K562 (cell line): ENCODE measurements at regions not wholly inside any gene's neighbourhood (a gene's known extent, or its start where the extent isn't known, plus 50 kb on each side); places are given as distances from the start of the nearest gene placed in this dataset.

Experiments used
- ATAC-seq: fragments of 200-7000 bp; cut with Tn5 transposase; 3 replicates; pipeline ENCODE4 v1.9.1; 2020; ENCODE audit warnings: moderate library complexity
- BruUV-seq: library from RNA; stranded (reverse); fragments of 400-500 nt; replicated peaks from 2 replicates; lab custom pipeline; 2021; lab: Mats Ljungman, UMichigan
- CTCF ChIA-PET: fragments of 300-600 bp; formaldehyde crosslinking; extraction: SDS; loops from one replicate; lab custom pipeline; 2021; ENCODE audit warnings: low intra/inter-chr PET ratio; lab: Yijun Ruan, JAX
- POLR2A ChIA-PET: fragments of 300-600, 350-650 bp; sonication (Branson Sonifier 250); formaldehyde crosslinking; extraction: SDS; loops from one replicate; lab custom pipeline; 2021; ENCODE audit warnings: antibody characterized with exemption, inconsistent platforms; lab: Yijun Ruan, JAX
- DNase-seq, 4 experiments: peaks; one replicate each; pipeline versions ENCODE4 v3.0.0 to v3.0.0-alpha.2; 2011 to 2018; ENCODE audit warnings: low spot score in 3 of 4, mixed read lengths in 3 of 4; ENCODE audit errors: extremely low read depth in 1 of 4
- FAIRE-seq: peaks from 2 replicates; lab custom pipeline; 2011; peaks lifted over from hg19 to GRCh38; lab: Jason Lieb, UNC
- H2AFZ ChIP-seq: 2 replicates; pipeline ENCODE4 v1.6.0; 2011; ENCODE audit warnings: low read depth, low read length, control low read depth, inconsistent platforms
- H3K27ac ChIP-seq: fragments of 200-600 bp; 3 replicates; pipeline ENCODE4 v1.8.0; 2011; ENCODE audit warnings: low read depth, mild to moderate bottlenecking, control low read depth, inconsistent platforms, low read length, moderate library complexity, mixed read lengths; ENCODE audit errors: extremely low read depth
- H3K27me3 ChIP-seq, 2 experiments: fragments of 300-600 bp in 1 of 2; 2 replicates in 1 of 2; 3 replicates in 1 of 2; pipeline versions ENCODE4 v1.6.0 to v1.8.0; 2011; ENCODE audit warnings: inconsistent platforms in 2 of 2, low read length in 2 of 2, mild to moderate bottlenecking in 1 of 2, mixed read lengths in 1 of 2, moderate library complexity in 1 of 2; ENCODE audit not compliant: control insufficient read depth in 2 of 2, insufficient read depth in 2 of 2
- H3K36me3 ChIP-seq: fragments of 300-600 bp; 3 replicates; pipeline ENCODE4 v1.8.0; 2011; ENCODE audit warnings: mild to moderate bottlenecking, low read length, inconsistent platforms; ENCODE audit not compliant: control insufficient read depth, insufficient read depth
- H3K4me1 ChIP-seq, 2 experiments: fragments of 200-600 bp in 1 of 2; replicated peaks in 1 of 2; 2 replicates in 1 of 2; 3 replicates in 1 of 2; pipeline versions ENCODE4 v1.5.1 to v1.8.0; 2011; ENCODE audit warnings: inconsistent platforms in 2 of 2, low read length in 2 of 2, mild to moderate bottlenecking in 1 of 2, mixed read lengths in 1 of 2, moderate library complexity in 1 of 2; ENCODE audit not compliant: control insufficient read depth in 2 of 2, insufficient read depth in 2 of 2
- H3K4me2 ChIP-seq: 2 replicates; pipeline ENCODE4 v1.6.1; 2011; ENCODE audit warnings: low read length, control low read depth, inconsistent platforms, mixed read lengths; ENCODE audit not compliant: insufficient read depth
- H3K4me3 ChIP-seq: fragments of 200-600 bp; sonication (generic), shearing (Covaris generic); 2 replicates; pipeline ENCODE4 v1.5.1; 2016; ENCODE audit warnings: control low read depth, inconsistent platforms
- H3K79me2 ChIP-seq: fragments of 200-600 bp; 3 replicates; pipeline ENCODE4 v1.8.0; 2011; ENCODE audit warnings: low read length, inconsistent platforms; ENCODE audit not compliant: control insufficient read depth, insufficient read depth
- H3K9ac ChIP-seq, 2 experiments: 2 replicates each; pipeline versions ENCODE4 v1.6.0 to v1.6.1; 2011; ENCODE audit warnings: low read depth in 2 of 2, low read length in 2 of 2, control low read depth in 1 of 2, inconsistent platforms in 1 of 2, mild to moderate bottlenecking in 1 of 2, mixed read lengths in 1 of 2; ENCODE audit not compliant: insufficient read depth in 1 of 2
- H3K9me1 ChIP-seq: one replicate; pipeline ENCODE4 v1.6.0; 2011; ENCODE audit warnings: inconsistent platforms, mild to moderate bottlenecking, low read length, moderate library complexity; ENCODE audit not compliant: control insufficient read depth, insufficient read depth
- H3K9me3 ChIP-seq: replicated peaks from 2 replicates; pipeline ENCODE4 v1.5.1; 2011; ENCODE audit warnings: low read depth, low read length, inconsistent platforms; ENCODE audit not compliant: control insufficient read depth, insufficient read depth
- H4K20me1 ChIP-seq: replicated peaks from 2 replicates; pipeline ENCODE4 v1.6.1; 2011; ENCODE audit warnings: low read length, inconsistent platforms, mixed read lengths; ENCODE audit not compliant: control insufficient read depth, insufficient read depth
- JUN ChIP-seq, 2 experiments: sonication (generic) in 1 of 2; formaldehyde crosslinking in 1 of 2; IDR thresholded peaks; 2 replicates each; pipeline versions ENCODE4 v1.6.1 to v1.8.0; 2012 to 2022; ENCODE audit warnings: borderline replicate concordance in 2 of 2, mild to moderate bottlenecking in 2 of 2, improper control_type of control experiment in 1 of 2, low read depth in 1 of 2, low read length in 1 of 2, missing genetic modification reagents in 1 of 2
- RBM15 ChIP-seq: fragments of 200-400 bp; formaldehyde crosslinking; IDR thresholded peaks from 2 replicates; pipeline ENCODE4 v1.6.1; 2018; ENCODE audit warnings: mild to moderate bottlenecking, low read length, moderate library complexity; ENCODE audit not compliant: insufficient read depth
- WGBS: fragments of 100-300 bp; shearing (Covaris generic); methylation state at CpG from one replicate; pipeline ENCODE4 v1.1.6; 2016; ENCODE audit warnings: low coverage, mixed read lengths; ENCODE audit not compliant: insufficient coverage; ENCODE audit errors: missing lambda C conversion rate; 5-methylcytosine and 5-hydroxymethylcytosine counted together
- in situ Hi-C: fragments of 300-500 bp; cut with MboI; formaldehyde crosslinking; loops from 4 replicates; pipeline ENCODE4 v1.15.0; 2018; ENCODE audit warnings: inconsistent platforms, mixed read lengths
- intact Hi-C: fragments of 100-400 bp; cut with micrococcal nuclease; formaldehyde crosslinking; loops from 2 replicates; pipeline ENCODE4 v1.14.2; 2022
- TF ChIP-seq, protein P1 (sequence below), 3 experiments: fragments of 200-800 bp in 1 of 3; sonication (Bioruptor generic) in 1 of 3; sonication (generic) in 1 of 3; formaldehyde crosslinking in 1 of 3; IDR thresholded peaks; 2 replicates each; pipeline versions ENCODE4 v1.6.1 to v1.8.0; 2016 to 2022; ENCODE audit warnings: mild to moderate bottlenecking in 2 of 3, missing compliant biosample characterization in 2 of 3, missing genetic modification characterization in 2 of 3, missing genetic modification reagents in 1 of 3
- TF ChIP-seq, protein P2 (sequence below): fragments of 250-450 bp; sonication (Bioruptor Pico); IDR thresholded peaks from 2 replicates; pipeline ENCODE4 v1.5.1; 2021; ENCODE audit warnings: mild to moderate bottlenecking

DNA sequence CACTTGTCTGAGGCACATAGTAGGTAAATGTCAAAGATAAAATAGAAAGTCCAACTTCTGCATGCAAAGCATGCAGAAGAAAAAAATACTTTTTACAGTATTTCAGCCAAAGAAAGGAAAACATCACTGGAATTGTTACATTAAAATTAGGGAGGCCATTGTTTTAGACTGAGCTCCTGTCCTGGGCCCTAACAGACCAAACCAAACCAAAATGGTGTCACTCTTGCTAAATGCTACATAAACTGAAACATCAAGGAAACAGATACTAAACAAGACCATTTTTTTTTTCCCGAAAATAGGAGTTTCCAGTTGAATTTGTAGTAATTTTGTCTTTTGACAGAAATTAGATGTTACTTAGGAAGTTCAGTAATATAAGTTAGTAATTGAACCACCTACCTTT, 508.8 kb downstream of the DSC3 start (continued):
- TF ChIP-seq, protein P1, sequence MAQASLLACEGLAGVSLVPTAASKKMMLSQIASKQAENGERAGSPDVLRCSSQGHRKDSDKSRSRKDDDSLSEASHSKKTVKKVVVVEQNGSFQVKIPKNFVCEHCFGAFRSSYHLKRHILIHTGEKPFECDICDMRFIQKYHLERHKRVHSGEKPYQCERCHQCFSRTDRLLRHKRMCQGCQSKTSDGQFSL (CRISPR knock-in tag; IDR thresholded peaks at IDR 0.05): no peak
- TF ChIP-seq, protein P1 (tag; IDR thresholded peaks at IDR 0.05): peak in 1 of 2 experiments; percentile 79; a peak in 2 of 4 replicates
- no peak for TF ChIP-seq RBM15

DNA sequence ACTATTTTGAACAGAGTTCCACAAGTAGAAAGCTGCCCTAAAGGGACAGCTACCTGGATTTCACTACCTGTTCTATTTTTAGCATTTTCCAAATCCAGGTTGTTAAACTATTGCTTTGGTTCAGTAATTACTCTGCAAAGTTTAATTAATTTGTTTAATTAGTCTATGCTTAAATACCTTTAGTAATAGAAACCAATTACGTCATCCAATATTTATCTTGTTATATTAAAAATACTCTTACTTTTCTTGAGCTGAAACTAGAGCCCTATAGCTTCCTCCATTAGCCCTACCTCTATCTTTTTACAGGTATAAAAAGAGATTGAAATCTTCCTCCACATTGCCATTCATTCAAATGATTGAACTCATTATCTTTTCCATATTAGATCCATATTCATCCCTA, 514.6 kb downstream of the DSC3 start:
- CTCF ChIA-PET: no interaction called here
- 69% methylated on average over 1 of the region's 1 CpG for WGBS
- no peaks in the 10 kb centered on the region for H3K9me3 ChIP-seq
- no peak overlapping the region for H3K27ac ChIP-seq
- no peaks in the 10 kb centered on the region for H3K79me2 ChIP-seq
- H3K27me3 ChIP-seq: no peaks in the 10 kb centered on the region
- H3K36me3 ChIP-seq: no peaks in the 10 kb centered on the region
- H3K4me2 ChIP-seq: no peak overlapping the region
- POLR2A ChIA-PET: interaction anchor here (0.6 kb wide), 1 partner anchor 535 kb away, joined by 3 read pairs; no protein-coding TSS in a partner anchor
- BruUV-seq: no TSS peak
- no peaks in the 10 kb centered on the region for H3K9me1 ChIP-seq
- H3K4me3 ChIP-seq: no peak overlapping the region
- H2AFZ ChIP-seq: no peak overlapping the region
- H3K9ac ChIP-seq: no peak overlapping the region
- TF ChIP-seq JUN (IDR thresholded peaks at IDR 0.05; ENCODE audit: borderline replicate concordance, low read depth, low read length): no peak
- no peak for TF ChIP-seq JUN (CRISPR knock-in tag; IDR thresholded peaks at IDR 0.05; ENCODE audit: borderline replicate concordance)
- TF ChIP-seq, protein P2, sequence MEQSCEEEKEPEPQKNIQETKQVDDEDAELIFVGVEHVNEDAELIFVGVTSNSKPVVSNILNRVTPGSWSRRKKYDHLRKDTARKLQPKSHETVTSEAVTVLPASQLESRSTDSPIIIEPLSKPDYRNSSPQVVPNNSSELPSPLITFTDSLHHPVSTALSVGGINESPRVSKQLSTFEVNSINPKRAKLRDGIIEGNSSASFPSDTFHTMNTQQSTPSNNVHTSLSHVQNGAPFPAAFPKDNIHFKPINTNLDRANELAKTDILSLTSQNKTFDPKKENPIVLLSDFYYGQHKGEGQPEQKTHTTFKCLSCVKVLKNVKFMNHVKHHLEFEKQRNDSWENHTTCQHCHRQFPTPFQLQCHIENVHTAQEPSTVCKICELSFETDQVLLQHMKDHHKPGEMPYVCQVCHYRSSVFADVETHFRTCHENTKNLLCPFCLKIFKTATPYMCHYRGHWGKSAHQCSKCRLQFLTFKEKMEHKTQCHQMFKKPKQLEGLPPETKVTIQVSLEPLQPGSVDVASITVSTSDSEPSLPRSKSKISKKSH (CRISPR knock-in tag): no peak
- DNase-seq (no peak), FAIRE-seq (no peak), ATAC-seq (no peak)
- in situ Hi-C loops: no loop called here
- H3K4me1 ChIP-seq: peaks cover 0 to 3% of the 10 kb centered on the region in 2 experiments; a peak in 1 of 5 replicates
- intact Hi-C loops: no loop called here
- H4K20me1 ChIP-seq: no peaks in the 10 kb centered on the region
